Neural progenitor cell (in vitro differentiated cells): ENCODE measurements at regions not wholly inside any gene's neighbourhood (a gene's known extent, or its start where the extent isn't known, plus 50 kb on each side); places are given as distances from the start of the nearest gene placed in this dataset.

ENCODE experiments used
- CTCF ChIP-seq: fragments of 200-600 bp; sonication (generic); IDR thresholded peaks from 2 replicates; pipeline ENCODE4 v1.5.1; 2017; ENCODE audit warnings: antibody characterized with exemption, mild to moderate bottlenecking
- EZH2 ChIP-seq: fragments of 200-600 bp; sonication (generic); IDR thresholded peaks from 2 replicates; pipeline ENCODE4 v1.6.1; 2017; ENCODE audit warnings: antibody characterized with exemption, mild to moderate bottlenecking, moderate library complexity

- TF ChIP-seq EZH2 (no peak), CTCF (no peak)
Measured at GRCh38 chr2:192250961-192251360, 56.2 kb upstream of the TMEFF2 start.
